Prostate gland (tissue), 2 donors: ENCODE measurements at regions not wholly inside any gene's neighbourhood (a gene's known extent, or its start where the extent isn't known, plus 50 kb on each side); places are given as distances from the start of the nearest gene placed in this dataset.

Experiments used
- DNase-seq: peaks from one replicate; pipeline ENCODE4 v3.0.0-alpha.2; 2019; ENCODE audit warnings: low spot score
- H3K27ac ChIP-seq, 2 donors: fragments of 200-600 bp; sonication (generic); 2 replicates each; pipeline ENCODE4 v1.5.1; 2017 to 2019
- H3K27me3 ChIP-seq: fragments of 200-600 bp; sonication (generic); replicated peaks from 2 replicates; pipeline ENCODE4 v1.5.1; 2019; ENCODE audit not compliant: insufficient read depth
- H3K36me3 ChIP-seq, 2 donors: fragments of 200-600 bp; sonication (generic); 1 replicate in 1 of 2; 2 replicates in 1 of 2; pipeline versions ENCODE4 v1.5.1 to v1.8.1; 2017 to 2019
- H3K4me1 ChIP-seq: fragments of 200-600 bp; sonication (generic); replicated peaks from 2 replicates; pipeline ENCODE4 v1.5.1; 2019
- H3K4me3 ChIP-seq, 2 donors: fragments of 200-600 bp; sonication (generic); 2 replicates each; pipeline ENCODE4 v1.5.1; 2017 to 2019
- H3K9me3 ChIP-seq: fragments of 200-600 bp; sonication (generic); 2 replicates; pipeline ENCODE4 v1.5.1; 2017
- POLR2A ChIP-seq: fragments of 450-650 bp; IDR thresholded peaks from one replicate; pipeline ENCODE4 v1.6.1; 2016; ENCODE audit warnings: antibody characterized with exemption, mild to moderate bottlenecking
- POLR2AphosphoS5 ChIP-seq: sonication (generic); formaldehyde crosslinking; IDR thresholded peaks from one replicate; pipeline ENCODE4 v1.6.1; 2017; ENCODE audit warnings: antibody characterized with exemption
- WGBS: methylation state at CpG from one replicate; pipeline ENCODE4 v1.1.5; 2018; 5-methylcytosine and 5-hydroxymethylcytosine counted together
- intact Hi-C: fragments of 100-400 bp; cut with DNase I; formaldehyde crosslinking; loops from one replicate; pipeline ENCODE4 v1.14.2; 2022
- TF ChIP-seq, protein P1 (sequence below), 4 experiments: fragments of 200-600 bp in 2 of 4; fragments of 450-650 bp in 2 of 4; sonication (generic) in 2 of 4; IDR thresholded peaks; 1 replicate in 3 of 4; 2 replicates in 1 of 4; pipeline ENCODE4 v1.5.1; 2016 to 2019; ENCODE audit warnings: antibody characterized with exemption in 4 of 4, mild to moderate bottlenecking in 2 of 4, moderate library complexity in 2 of 4

DNA sequence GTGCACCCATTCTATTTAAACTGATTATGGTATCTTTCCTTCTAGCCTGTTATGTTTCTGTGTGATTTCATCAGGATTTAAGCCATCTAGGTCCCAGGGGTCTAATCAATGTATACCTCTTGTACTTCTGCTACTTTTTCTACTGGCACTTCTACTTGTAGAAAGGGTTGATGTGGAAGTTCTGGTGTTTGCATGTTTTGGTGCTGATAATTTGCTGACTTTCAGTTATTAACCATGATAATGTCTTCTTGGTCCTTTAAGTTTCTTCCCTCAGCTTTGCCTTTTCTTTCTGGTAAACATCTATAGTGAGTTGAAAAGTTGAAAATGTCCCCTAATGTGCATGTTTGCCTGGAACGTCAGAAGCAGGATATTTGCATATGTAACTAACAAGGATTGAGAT is 390.6 kb upstream of the MAP3K7 start:
- Histone ChIP-seq H3K4me1 (no peaks in the 10 kb centered on the region), H3K36me3 (no peaks in the 10 kb centered on the region), H3K9me3 (no peaks in the 10 kb centered on the region), H3K27me3 (no peaks in the 10 kb centered on the region), H3K4me3 (no peak overlapping the region), H3K27ac (no peak overlapping the region)
- intact Hi-C loops = no loop called here
- TF ChIP-seq POLR2AphosphoS5 = no peak
- TF ChIP-seq POLR2A = no peak
- TF ChIP-seq, protein P1, sequence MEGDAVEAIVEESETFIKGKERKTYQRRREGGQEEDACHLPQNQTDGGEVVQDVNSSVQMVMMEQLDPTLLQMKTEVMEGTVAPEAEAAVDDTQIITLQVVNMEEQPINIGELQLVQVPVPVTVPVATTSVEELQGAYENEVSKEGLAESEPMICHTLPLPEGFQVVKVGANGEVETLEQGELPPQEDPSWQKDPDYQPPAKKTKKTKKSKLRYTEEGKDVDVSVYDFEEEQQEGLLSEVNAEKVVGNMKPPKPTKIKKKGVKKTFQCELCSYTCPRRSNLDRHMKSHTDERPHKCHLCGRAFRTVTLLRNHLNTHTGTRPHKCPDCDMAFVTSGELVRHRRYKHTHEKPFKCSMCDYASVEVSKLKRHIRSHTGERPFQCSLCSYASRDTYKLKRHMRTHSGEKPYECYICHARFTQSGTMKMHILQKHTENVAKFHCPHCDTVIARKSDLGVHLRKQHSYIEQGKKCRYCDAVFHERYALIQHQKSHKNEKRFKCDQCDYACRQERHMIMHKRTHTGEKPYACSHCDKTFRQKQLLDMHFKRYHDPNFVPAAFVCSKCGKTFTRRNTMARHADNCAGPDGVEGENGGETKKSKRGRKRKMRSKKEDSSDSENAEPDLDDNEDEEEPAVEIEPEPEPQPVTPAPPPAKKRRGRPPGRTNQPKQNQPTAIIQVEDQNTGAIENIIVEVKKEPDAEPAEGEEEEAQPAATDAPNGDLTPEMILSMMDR (IDR thresholded peaks at IDR 0.05) = no peak
- no peak for DNase-seq
- WGBS = 39% methylated on average over 1 of the region's 1 CpG

GRCh38 chr6:90976341-90976740 is 389.5 kb upstream of the MAP3K7 start:
- Histone ChIP-seq H3K27ac (no peak overlapping the region), H3K36me3 (no peaks in the 10 kb centered on the region), H3K9me3 (no peaks in the 10 kb centered on the region), H3K4me1 (no peaks in the 10 kb centered on the region), H3K4me3 (no peak overlapping the region), H3K27me3 (no peaks in the 10 kb centered on the region)
- intact Hi-C loops = no loop called here
- 100% methylated on average over 2 of the region's 2 CpGs for WGBS
- no peak for DNase-seq
- TF ChIP-seq, protein P1 (IDR thresholded peaks at IDR 0.05) = no peak
- no peak for TF ChIP-seq POLR2A

GRCh38 chr6:90975741-90976140 is 388.9 kb upstream of the MAP3K7 start:
- Histone ChIP-seq H3K27ac (no peak overlapping the region), H3K4me1 (no peaks in the 10 kb centered on the region), H3K9me3 (no peaks in the 10 kb centered on the region), H3K36me3 (no peaks in the 10 kb centered on the region), H3K27me3 (no peaks in the 10 kb centered on the region), H3K4me3 (no peak overlapping the region)
- intact Hi-C loops = no loop called here
- no peak for TF ChIP-seq POLR2AphosphoS5
- TF ChIP-seq, protein P1 (IDR thresholded peaks at IDR 0.05) = no peak
- TF ChIP-seq POLR2A = no peak
- 83% methylated on average over 2 of the region's 2 CpGs for WGBS
- no peak for DNase-seq

DNA sequence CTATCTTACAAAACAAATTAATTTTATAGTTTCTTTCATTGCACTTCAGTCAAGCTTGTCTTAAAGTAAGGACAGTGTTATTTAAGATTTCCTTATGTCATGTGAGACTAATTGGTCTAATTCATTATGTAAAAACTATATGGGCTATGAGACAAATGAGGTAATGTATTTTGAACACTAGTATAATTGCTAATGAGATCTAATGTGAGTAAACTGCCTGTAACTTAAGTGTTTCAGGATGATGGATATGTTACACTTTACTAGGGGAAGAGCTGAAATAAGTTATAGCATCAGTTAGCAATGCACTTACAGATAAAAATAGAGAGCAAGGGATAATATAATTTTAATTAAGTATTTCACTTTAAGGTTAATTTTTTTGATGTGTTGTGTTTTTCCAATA is 386.3 kb upstream of the MAP3K7 start:
- TF ChIP-seq, protein P1 (IDR thresholded peaks at IDR 0.05) = no peak
- TF ChIP-seq POLR2AphosphoS5 (no peak), POLR2A (no peak)
- no peak overlapping the region for H3K4me3 ChIP-seq
- intact Hi-C loops = no loop called here
- H3K9me3 ChIP-seq = no peaks in the 10 kb centered on the region
- no peaks in the 10 kb centered on the region for H3K4me1 ChIP-seq
- no peaks in the 10 kb centered on the region for H3K36me3 ChIP-seq
- no peak for DNase-seq
- no peak overlapping the region for H3K27ac ChIP-seq
- H3K27me3 ChIP-seq = no peaks in the 10 kb centered on the region

DNA sequence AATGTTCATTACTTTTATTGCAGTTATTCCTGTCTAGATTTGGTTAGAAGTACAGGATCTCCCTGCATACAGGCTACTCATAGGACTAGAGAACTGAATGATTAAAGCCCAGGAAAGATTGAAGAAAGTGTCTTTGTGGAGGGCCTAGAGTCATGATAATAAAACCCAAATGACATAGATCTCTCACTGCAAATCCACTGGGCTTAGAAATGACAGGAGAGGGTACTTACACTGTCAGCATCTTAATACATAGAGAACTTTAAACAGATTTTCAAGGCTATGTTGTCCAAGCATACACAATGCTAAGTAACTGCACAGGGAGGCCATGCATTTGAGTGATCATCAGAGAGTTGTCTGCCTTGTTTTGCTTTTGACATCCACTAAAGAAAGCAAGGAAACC is 383.8 kb upstream of the MAP3K7 start:
- H3K4me1 ChIP-seq = no peaks in the 10 kb centered on the region
- H3K36me3 ChIP-seq = no peaks in the 10 kb centered on the region
- DNase-seq = no peak
- H3K9me3 ChIP-seq = no peaks in the 10 kb centered on the region
- no peak overlapping the region for H3K27ac ChIP-seq
- no peaks in the 10 kb centered on the region for H3K27me3 ChIP-seq
- no peak overlapping the region for H3K4me3 ChIP-seq
- TF ChIP-seq POLR2A = no peak
- no peak for TF ChIP-seq POLR2AphosphoS5
- TF ChIP-seq, protein P1 (IDR thresholded peaks at IDR 0.05) = no peak
- intact Hi-C loops = no loop called here
